PC-9 (cell line): ENCODE measurements at regions not wholly inside any gene's neighbourhood (a gene's known extent, or its start where the extent isn't known, plus 50 kb on each side); places are given as distances from the start of the nearest gene placed in this dataset.
A peak's percentile ranks its signal among the peaks of the same experiment; 100 is the strongest.

Experiments used
- BruUV-seq: library from RNA; stranded (reverse); fragments of 400-500 nt; replicated peaks from 2 replicates; lab custom pipeline; 2021; lab: Mats Ljungman, UMichigan
- CTCF ChIA-PET: fragments of 300-600 bp; sonication (Branson Sonifier 250); formaldehyde crosslinking; loops from one replicate; lab custom pipeline; 2022; ENCODE audit warnings: antibody characterized with exemption; lab: Charles Lee
- POLR2A ChIA-PET: fragments of 300-600 bp; sonication (Branson Sonifier 250); formaldehyde crosslinking; loops from one replicate; lab custom pipeline; 2022; ENCODE audit warnings: antibody characterized with exemption; ENCODE audit not compliant: unreplicated experiment; lab: Charles Lee
- DNase-seq, 2 experiments: peaks; one replicate each; pipeline versions ENCODE4 v3.0.0 to v3.0.0-alpha.2; 2015 to 2022; ENCODE audit warnings: mixed read lengths in 1 of 2
- H2AFZ ChIP-seq: fragments of 200-600 bp; sonication (generic); 2 replicates; pipeline ENCODE4 v1.8.1; 2017; ENCODE audit warnings: antibody characterized with exemption
- H3F3A ChIP-seq: fragments of 200-600 bp; sonication (generic); 2 replicates; pipeline ENCODE4 v1.8.1; 2017; ENCODE audit warnings: antibody characterized with exemption, mild to moderate bottlenecking, low read depth; ENCODE audit not compliant: insufficient read depth
- H3K27ac ChIP-seq: fragments of 200-600 bp; sonication (generic); 2 replicates; pipeline ENCODE4 v1.6.1; 2016; ENCODE audit warnings: mixed run types
- H3K27me3 ChIP-seq: fragments of 200-600 bp; sonication (generic); 2 replicates; pipeline ENCODE4 v1.6.1; 2016; ENCODE audit warnings: low read depth, mixed run types; ENCODE audit not compliant: insufficient read depth
- H3K36me3 ChIP-seq: fragments of 200-600 bp; sonication (generic); 2 replicates; pipeline ENCODE4 v1.6.1; 2016; ENCODE audit warnings: low read depth, mixed run types
- H3K4me1 ChIP-seq: fragments of 200-600 bp; sonication (generic); replicated peaks from 2 replicates; pipeline ENCODE4 v1.6.1; 2016; ENCODE audit warnings: mixed run types; ENCODE audit not compliant: insufficient read depth
- H3K4me2 ChIP-seq: fragments of 200-600 bp; sonication (generic); 2 replicates; pipeline ENCODE4 v1.6.1; 2017; ENCODE audit warnings: mixed run types
- H3K4me3 ChIP-seq: fragments of 200-600 bp; sonication (generic); 2 replicates; pipeline ENCODE4 v1.6.1; 2016; ENCODE audit warnings: mixed run types
- H3K79me2 ChIP-seq: fragments of 200-600 bp; sonication (generic); 2 replicates; pipeline ENCODE4 v1.6.1; 2017; ENCODE audit warnings: low read depth, mixed run types
- H3K9me2 ChIP-seq: fragments of 200-600 bp; sonication (generic); 2 replicates; pipeline ENCODE4 v1.8.1; 2017; ENCODE audit warnings: mild to moderate bottlenecking; ENCODE audit not compliant: insufficient read depth
- H3K9me3 ChIP-seq: fragments of 200-600 bp; sonication (generic); 2 replicates; pipeline ENCODE4 v1.8.1; 2016; ENCODE audit warnings: low read depth; ENCODE audit not compliant: insufficient read depth
- H4K20me1 ChIP-seq: fragments of 200-600 bp; sonication (generic); 2 replicates; pipeline ENCODE4 v1.8.1; 2017; ENCODE audit not compliant: insufficient read depth
- EZH2 ChIP-seq: fragments of 200-600 bp; sonication (generic); IDR thresholded peaks from 2 replicates; pipeline ENCODE4 v1.8.0; 2017; ENCODE audit warnings: antibody characterized with exemption, low read depth
- intact Hi-C: fragments of 100-400 bp; cut with micrococcal nuclease; formaldehyde crosslinking; loops from one replicate; pipeline ENCODE4 v1.10.0; 2022; ENCODE audit not compliant: unreplicated experiment
- TF ChIP-seq, protein P1 (sequence below): fragments of 200-600 bp; sonication (generic); conservative IDR thresholded peaks from 2 replicates; pipeline ENCODE4 v1.6.1; 2017; ENCODE audit warnings: mixed run types, antibody characterized with exemption, mild to moderate bottlenecking, moderate library complexity

GRCh38 chr5:98433673-98434072, 339.8 kb upstream of the RGMB start:
- H3K27me3 ChIP-seq = no peaks in the 10 kb centered on the region
- no peak for TF ChIP-seq EZH2
- TF ChIP-seq, protein P1, sequence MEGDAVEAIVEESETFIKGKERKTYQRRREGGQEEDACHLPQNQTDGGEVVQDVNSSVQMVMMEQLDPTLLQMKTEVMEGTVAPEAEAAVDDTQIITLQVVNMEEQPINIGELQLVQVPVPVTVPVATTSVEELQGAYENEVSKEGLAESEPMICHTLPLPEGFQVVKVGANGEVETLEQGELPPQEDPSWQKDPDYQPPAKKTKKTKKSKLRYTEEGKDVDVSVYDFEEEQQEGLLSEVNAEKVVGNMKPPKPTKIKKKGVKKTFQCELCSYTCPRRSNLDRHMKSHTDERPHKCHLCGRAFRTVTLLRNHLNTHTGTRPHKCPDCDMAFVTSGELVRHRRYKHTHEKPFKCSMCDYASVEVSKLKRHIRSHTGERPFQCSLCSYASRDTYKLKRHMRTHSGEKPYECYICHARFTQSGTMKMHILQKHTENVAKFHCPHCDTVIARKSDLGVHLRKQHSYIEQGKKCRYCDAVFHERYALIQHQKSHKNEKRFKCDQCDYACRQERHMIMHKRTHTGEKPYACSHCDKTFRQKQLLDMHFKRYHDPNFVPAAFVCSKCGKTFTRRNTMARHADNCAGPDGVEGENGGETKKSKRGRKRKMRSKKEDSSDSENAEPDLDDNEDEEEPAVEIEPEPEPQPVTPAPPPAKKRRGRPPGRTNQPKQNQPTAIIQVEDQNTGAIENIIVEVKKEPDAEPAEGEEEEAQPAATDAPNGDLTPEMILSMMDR = no peak
- no peaks in the 10 kb centered on the region; the same call in 1 of the 2 replicates for H3K9me3 ChIP-seq
- ChIA-PET CTCF (no interaction called here), POLR2A (no interaction called here)
- no peak overlapping the region for H3K4me3 ChIP-seq
- no peaks in the 10 kb centered on the region for H3K36me3 ChIP-seq
- H3K4me1 ChIP-seq = no peaks in the 10 kb centered on the region
- no peak overlapping the region for H2AFZ ChIP-seq
- no peak overlapping the region for H3K4me2 ChIP-seq
- BruUV-seq = no TSS peak
- DNase-seq = no peak
- H4K20me1 ChIP-seq = no peaks in the 10 kb centered on the region
- H3F3A ChIP-seq = no peaks in the 10 kb centered on the region
- intact Hi-C loops = no loop called here
- H3K9me2 ChIP-seq = no peaks in the 10 kb centered on the region
- H3K79me2 ChIP-seq = no peaks in the 10 kb centered on the region
- no peak overlapping the region for H3K27ac ChIP-seq

- Histone ChIP-seq H3K79me2 (no peaks in the 10 kb centered on the region), H2AFZ (no peak overlapping the region), H3K4me2 (no peak overlapping the region), H3K4me1 (no peaks in the 10 kb centered on the region), H3F3A (no peaks in the 10 kb centered on the region), H3K9me2 (no peaks in the 10 kb centered on the region), H3K4me3 (no peak overlapping the region), H3K27ac (no peak overlapping the region), H3K36me3 (no peaks in the 10 kb centered on the region), H3K9me3 (no peaks in the 10 kb centered on the region; the same call in 1 of the 2 replicates), H4K20me1 (no peaks in the 10 kb centered on the region), H3K27me3 (no peaks in the 10 kb centered on the region)
- TF ChIP-seq EZH2 = no peak
- TF ChIP-seq, protein P1 = no peak
- BruUV-seq = no TSS peak
- CTCF ChIA-PET = no interaction called here
- POLR2A ChIA-PET = no interaction called here
- DNase-seq = no peak
- intact Hi-C loops = no loop called here
Observed at GRCh38 chr5:98436667-98437066, 336.8 kb upstream of the RGMB start.

- H3K9me3 ChIP-seq = peaks cover 3% of the 10 kb centered on the region
- intact Hi-C loops = no loop called here
- H3K27ac ChIP-seq = no peak overlapping the region
- no peak overlapping the region for H2AFZ ChIP-seq
- no peaks in the 10 kb centered on the region for H3K27me3 ChIP-seq
- H3K4me2 ChIP-seq = no peak overlapping the region
- no peaks in the 10 kb centered on the region for H3K36me3 ChIP-seq
- BruUV-seq = no TSS peak
- H3K9me2 ChIP-seq = no peaks in the 10 kb centered on the region; the same call in 1 of the 2 replicates
- no peak overlapping the region for H3K4me3 ChIP-seq
- no peaks in the 10 kb centered on the region for H3K79me2 ChIP-seq
- H3F3A ChIP-seq = no peaks in the 10 kb centered on the region
- no peaks in the 10 kb centered on the region for H4K20me1 ChIP-seq
- ChIA-PET CTCF (no interaction called here), POLR2A (no interaction called here)
- no peaks in the 10 kb centered on the region for H3K4me1 ChIP-seq
- no peak for DNase-seq
- TF ChIP-seq EZH2 = no peak
Observed at GRCh38 chr5:98442448-98442847, 331.0 kb upstream of the RGMB start.

DNA sequence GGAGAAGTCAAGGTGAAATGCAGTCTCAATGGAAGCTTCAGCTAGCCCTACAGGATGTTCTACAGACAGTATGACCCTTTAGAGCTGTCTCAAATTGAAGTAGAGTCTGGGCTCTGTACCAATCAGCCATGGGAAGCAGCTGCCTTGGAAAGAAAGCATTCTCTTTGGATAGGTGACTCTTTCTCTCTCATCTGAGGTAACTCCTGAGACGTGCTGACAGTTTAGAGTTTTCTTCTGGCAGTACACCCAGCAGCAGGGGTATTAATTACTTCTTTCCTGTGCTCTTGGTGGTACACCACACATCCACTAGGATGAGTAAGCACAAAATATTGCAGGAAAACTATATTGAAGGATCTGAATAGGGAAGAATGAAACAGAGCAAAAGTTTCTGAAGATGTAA, 329.6 kb upstream of the RGMB start:
- Histone ChIP-seq H3K9me3 (peaks cover 3% of the 10 kb centered on the region), H3K9me2 (no peaks in the 10 kb centered on the region; the same call in 1 of the 2 replicates), H3K27me3 (no peaks in the 10 kb centered on the region), H3F3A (no peaks in the 10 kb centered on the region), H3K36me3 (no peaks in the 10 kb centered on the region), H3K4me2 (no peak overlapping the region), H3K4me1 (no peaks in the 10 kb centered on the region), H3K79me2 (no peaks in the 10 kb centered on the region), H3K4me3 (no peak overlapping the region), H3K27ac (no peak overlapping the region), H4K20me1 (no peaks in the 10 kb centered on the region), H2AFZ (peak overlapping the region; percentile 52; the same call in 1 of the 2 replicates)
- POLR2A ChIA-PET = no interaction called here
- no peak for DNase-seq
- TF ChIP-seq, protein P1 = no peak
- TF ChIP-seq EZH2 = no peak
- no TSS peak for BruUV-seq
- intact Hi-C loops = no loop called here
- CTCF ChIA-PET = no interaction called here
